Mesodermal cell (in vitro differentiated cells): ENCODE measurements at regions not wholly inside any gene's neighbourhood (a gene's known extent, or its start where the extent isn't known, plus 50 kb on each side); places are given as distances from the start of the nearest gene placed in this dataset.
"Not testable (repeated sequence)": the region's sequence is repeated elsewhere in the genome, so short reads cannot be mapped to it uniquely, and the experiment has no call there.

Experiments
- H3K27ac ChIP-seq: 2 replicates; pipeline ENCODE4 v1.7.0; 2013; ENCODE audit warnings: mild to moderate bottlenecking, low read depth, low read length, moderate library complexity; ENCODE audit not compliant: severe bottlenecking
- H3K36me3 ChIP-seq: 2 replicates; pipeline ENCODE4 v1.7.1; 2013; ENCODE audit warnings: mild to moderate bottlenecking, low read length, moderate library complexity; ENCODE audit not compliant: control insufficient read depth, insufficient read depth
- H3K4me1 ChIP-seq: one replicate; pipeline ENCODE4 v1.7.1; 2013; ENCODE audit warnings: mild to moderate bottlenecking, low read length; ENCODE audit not compliant: insufficient read depth, control insufficient read depth, poor library complexity, severe bottlenecking
- H3K4me3 ChIP-seq: 2 replicates; pipeline ENCODE4 v1.7.0; 2013; ENCODE audit warnings: low read length, control low read depth, mild to moderate bottlenecking; ENCODE audit not compliant: insufficient read depth, poor library complexity, severe bottlenecking; ENCODE audit errors: extremely low read depth
- H3K9me3 ChIP-seq: 2 replicates; pipeline ENCODE4 v1.7.1; 2013; ENCODE audit warnings: mild to moderate bottlenecking, low read length, moderate library complexity; ENCODE audit not compliant: control insufficient read depth
- WGBS, 2 experiments: methylation state at CpG; one replicate each; pipeline ENCODE4 v1.1.5; 2013; ENCODE audit warnings: missing lambda C conversion rate in 2 of 2; ENCODE audit not compliant: insufficient coverage in 2 of 2; 5-methylcytosine and 5-hydroxymethylcytosine counted together

DNA sequence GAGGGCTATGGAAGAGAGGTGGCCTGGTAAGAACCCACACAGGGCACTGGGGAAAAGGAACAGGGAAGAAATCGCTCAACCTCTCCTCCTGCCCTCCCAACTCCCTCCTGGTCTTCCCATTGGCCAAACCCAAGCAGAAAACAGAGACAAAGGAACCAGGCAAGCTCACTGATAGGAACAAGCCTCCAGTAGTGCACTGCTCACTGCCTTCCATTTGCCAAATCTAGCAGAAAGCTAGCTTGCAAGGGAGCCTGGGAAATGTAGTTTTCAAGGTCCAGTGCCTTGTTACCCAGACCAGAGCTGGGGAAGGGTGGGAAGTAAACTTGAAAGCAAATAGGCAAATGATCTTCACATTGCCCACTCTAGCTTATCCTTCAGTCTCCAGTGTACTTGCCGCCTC lies 556.1 kb upstream of the AUTS2 start:
- Histone ChIP-seq H3K9me3 (peaks cover 11% of the 10 kb centered on the region), H3K36me3 (no peaks in the 10 kb centered on the region), H3K27ac (no peak overlapping the region), H3K4me3 (no peak overlapping the region), H3K4me1 (no peaks in the 10 kb centered on the region)
- 86 to 100% methylated on average over 1 of the region's 2 CpGs for WGBS, 2 experiments

DNA sequence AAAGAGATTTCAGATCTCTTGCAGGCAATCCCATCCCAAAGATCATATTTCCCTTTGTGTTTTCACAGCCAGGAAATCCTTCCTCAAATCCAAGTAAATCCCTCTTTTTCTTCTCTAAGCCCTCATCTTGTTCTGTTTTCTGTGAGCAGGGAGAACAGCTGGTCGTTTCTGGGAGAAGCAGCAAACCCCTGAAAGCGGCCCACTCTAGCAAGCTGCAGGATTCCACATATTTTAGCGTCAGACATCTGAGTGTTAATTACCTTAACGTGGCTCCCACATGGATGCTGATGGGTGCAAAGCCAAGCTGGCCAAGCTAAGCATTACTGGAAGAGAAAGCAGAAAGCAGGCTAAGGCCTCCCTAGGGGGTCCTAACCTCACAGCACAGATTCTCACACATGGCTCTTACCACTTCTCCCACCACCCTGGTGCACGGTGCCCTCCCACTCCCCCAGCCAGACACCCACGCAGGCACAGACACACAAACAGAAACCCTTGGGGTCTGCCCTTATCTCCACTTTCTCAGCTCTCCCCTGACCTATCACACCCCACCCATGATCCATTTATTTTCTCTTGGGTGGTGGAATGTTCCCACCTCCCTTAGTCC lies 551.0 kb upstream of the AUTS2 start:
- Histone ChIP-seq H3K4me1 (no peaks in the 10 kb centered on the region), H3K36me3 (no peaks in the 10 kb centered on the region), H3K27ac (no peak overlapping the region), H3K4me3 (no peak overlapping the region), H3K9me3 (peaks cover 9% of the 10 kb centered on the region)
- 61 to 69% methylated on average over 4 to 5 of the region's 6 CpGs for WGBS, 2 experiments

DNA sequence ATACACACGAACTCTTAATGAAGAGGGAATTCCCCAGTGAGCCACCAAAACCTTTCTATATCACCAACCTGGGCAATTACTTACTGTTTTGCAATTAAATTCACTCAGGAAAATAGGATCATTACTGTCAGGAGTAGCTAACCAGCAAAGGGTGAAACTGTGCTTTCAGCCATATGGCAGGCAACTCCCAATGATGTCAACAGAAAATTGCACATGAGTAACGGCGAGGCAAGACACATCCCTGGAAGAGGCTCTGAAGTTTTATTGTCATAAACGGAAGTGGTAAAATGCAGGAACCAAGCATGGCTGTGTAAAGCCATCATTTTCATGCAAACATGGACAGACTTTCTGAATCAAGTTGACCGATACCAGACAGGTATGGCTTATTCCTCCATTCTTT lies 548.9 kb upstream of the AUTS2 start:
- WGBS, 2 experiments, result 87 to 96% methylated on average over 3 of the region's 5 CpGs

GRCh38 chr7:69052447-69052846 lies 545.8 kb upstream of the AUTS2 start:
- H3K4me3 ChIP-seq, result no peak overlapping the region
- H3K4me1 ChIP-seq, result no peaks in the 10 kb centered on the region
- WGBS, 2 experiments, result 95 to 96% methylated on average over 4 of the region's 4 CpGs
- no peak overlapping the region for H3K27ac ChIP-seq
- H3K9me3 ChIP-seq, result no peaks in the 10 kb centered on the region
- no peaks in the 10 kb centered on the region for H3K36me3 ChIP-seq

More for the DNA sequence above, 548.9 kb upstream of the AUTS2 start:
- Histone ChIP-seq H3K9me3 (peaks cover 7% of the 10 kb centered on the region), H3K4me3 (no peak overlapping the region), H3K27ac (no peak overlapping the region), H3K4me1 (no peaks in the 10 kb centered on the region), H3K36me3 (no peaks in the 10 kb centered on the region)

DNA sequence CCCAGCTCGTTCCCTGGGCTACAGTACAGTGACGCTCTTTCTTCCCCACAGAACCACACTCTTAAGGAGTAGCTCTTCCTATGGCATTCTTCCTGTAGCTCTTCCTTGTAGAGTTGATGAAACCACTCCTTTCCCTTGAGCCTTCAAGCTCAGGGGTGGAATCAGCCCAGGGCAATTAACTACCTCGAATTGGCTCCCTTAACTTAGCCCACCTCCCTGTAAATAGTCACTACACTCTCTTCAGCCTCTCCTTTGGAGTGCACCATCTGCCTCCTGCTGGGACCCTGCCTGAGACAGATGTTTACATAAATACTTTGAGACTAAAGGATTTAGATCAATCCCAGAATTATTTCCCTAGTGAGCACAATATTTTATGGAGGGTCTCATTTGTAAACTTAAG lies 537.8 kb upstream of the AUTS2 start:
- no peaks in the 10 kb centered on the region for H3K36me3 ChIP-seq
- no peak overlapping the region for H3K4me3 ChIP-seq
- no peaks in the 10 kb centered on the region for H3K4me1 ChIP-seq
- H3K9me3 ChIP-seq, result no peaks in the 10 kb centered on the region
- no peak overlapping the region for H3K27ac ChIP-seq
- 38 to 52% methylated on average over 1 to 3 of the region's 3 CpGs for WGBS, 2 experiments

DNA sequence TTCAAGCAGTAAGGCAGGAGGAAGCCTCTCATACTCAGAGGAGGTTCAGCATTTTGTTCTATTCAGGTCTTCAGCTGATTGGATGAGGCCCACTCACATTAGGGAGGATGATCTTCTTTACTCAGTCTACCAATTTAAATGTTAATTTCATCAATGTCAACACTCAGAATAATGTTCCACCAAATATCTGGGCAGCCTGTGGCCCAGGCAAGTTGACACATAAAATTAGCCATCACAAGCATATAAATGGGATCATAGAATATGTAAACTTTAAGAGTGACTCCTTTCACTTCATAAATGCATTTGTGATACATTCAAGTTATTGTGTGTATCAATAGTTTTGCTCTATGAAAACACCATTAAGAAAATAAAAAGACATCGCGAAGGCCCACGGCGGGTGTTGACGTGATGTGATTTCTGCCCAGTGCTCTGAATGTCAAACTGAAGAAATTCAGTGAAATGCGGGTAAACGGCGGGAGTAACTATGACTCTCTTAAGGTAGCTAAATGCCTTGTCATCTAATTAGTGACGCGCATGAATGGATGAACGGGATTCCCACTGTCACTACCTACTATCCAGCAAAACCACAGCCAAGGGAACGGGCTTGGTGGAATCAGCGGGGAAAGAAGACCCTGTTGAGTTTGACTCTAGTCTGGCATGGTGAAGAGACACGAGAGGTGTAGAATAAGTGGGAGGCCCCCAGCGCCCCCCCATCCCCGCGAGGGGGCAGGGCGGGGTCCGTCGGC lies 536.1 kb upstream of the AUTS2 start:
- WGBS, 2 experiments, result 98% methylated on average over 10 to 11 of the region's 20 CpGs
- Histone ChIP-seq H3K4me1 (no peaks in the 10 kb centered on the region), H3K9me3 (no peaks in the 10 kb centered on the region), H3K4me3 (no peak overlapping the region), H3K27ac (no peak overlapping the region), H3K36me3 (no peaks in the 10 kb centered on the region)

DNA sequence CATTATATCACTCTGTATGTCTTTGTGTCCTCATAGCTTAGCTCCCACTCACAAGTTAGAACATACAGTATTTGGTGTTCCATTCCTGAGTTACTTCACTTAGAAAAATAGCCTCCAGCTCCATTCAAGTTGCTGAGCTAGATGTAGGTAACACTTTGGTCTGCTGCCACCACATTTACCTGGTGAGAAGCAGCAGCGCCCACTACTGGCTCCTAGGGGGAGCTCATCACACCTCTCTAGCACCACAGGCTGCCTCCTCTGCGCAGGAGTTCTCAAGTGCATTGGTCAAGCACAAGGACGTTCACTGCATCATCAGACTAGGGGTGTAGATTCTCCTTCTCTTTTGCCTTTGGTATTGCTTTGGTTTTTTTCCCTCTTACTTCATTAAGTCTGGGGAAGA lies 530.9 kb upstream of the AUTS2 start:
- H3K9me3 ChIP-seq, result peaks cover 5% of the 10 kb centered on the region
- no peak overlapping the region for H3K27ac ChIP-seq
- no peak overlapping the region for H3K4me3 ChIP-seq
- H3K4me1 ChIP-seq, result no peaks in the 10 kb centered on the region
- no peaks in the 10 kb centered on the region for H3K36me3 ChIP-seq
- 0 to 37% methylated on average over 1 to 2 of the region's 3 CpGs for WGBS, 2 experiments

DNA sequence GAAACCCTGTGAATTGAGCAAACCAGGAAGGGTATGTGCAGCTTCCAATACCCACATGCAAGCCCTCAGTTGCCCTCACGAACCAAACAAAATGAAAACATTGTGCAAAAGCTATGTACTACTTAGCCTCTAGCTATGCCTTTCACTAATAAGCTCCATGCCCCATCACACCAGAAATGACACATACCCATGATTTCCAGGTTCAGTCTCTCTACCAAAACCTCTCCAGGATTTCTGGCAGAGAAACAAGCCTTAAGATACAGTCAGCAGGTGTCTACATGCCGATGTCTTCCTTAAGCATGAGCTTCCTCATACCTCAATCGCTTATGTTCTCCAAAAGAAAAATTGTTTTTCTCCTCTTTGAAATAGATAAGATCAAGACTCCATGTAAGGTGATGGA lies 527.8 kb upstream of the AUTS2 start:
- 70 to 100% methylated on average over 1 of the region's 3 CpGs for WGBS, 2 experiments
- Histone ChIP-seq H3K27ac (no peak overlapping the region), H3K4me3 (no peak overlapping the region), H3K9me3 (peaks cover 5% of the 10 kb centered on the region), H3K36me3 (no peaks in the 10 kb centered on the region), H3K4me1 (no peaks in the 10 kb centered on the region)

- H3K9me3 ChIP-seq, result peaks cover 4% of the 10 kb centered on the region
- no peaks in the 10 kb centered on the region for H3K36me3 ChIP-seq
- H3K27ac ChIP-seq, result no peak overlapping the region
- 93 to 95% methylated on average over 2 to 4 of the region's 4 CpGs for WGBS, 2 experiments
- H3K4me1 ChIP-seq, result no peaks in the 10 kb centered on the region
- no peak overlapping the region for H3K4me3 ChIP-seq
Measured at GRCh38 chr7:69076566-69076965, 521.7 kb upstream of the AUTS2 start.

DNA sequence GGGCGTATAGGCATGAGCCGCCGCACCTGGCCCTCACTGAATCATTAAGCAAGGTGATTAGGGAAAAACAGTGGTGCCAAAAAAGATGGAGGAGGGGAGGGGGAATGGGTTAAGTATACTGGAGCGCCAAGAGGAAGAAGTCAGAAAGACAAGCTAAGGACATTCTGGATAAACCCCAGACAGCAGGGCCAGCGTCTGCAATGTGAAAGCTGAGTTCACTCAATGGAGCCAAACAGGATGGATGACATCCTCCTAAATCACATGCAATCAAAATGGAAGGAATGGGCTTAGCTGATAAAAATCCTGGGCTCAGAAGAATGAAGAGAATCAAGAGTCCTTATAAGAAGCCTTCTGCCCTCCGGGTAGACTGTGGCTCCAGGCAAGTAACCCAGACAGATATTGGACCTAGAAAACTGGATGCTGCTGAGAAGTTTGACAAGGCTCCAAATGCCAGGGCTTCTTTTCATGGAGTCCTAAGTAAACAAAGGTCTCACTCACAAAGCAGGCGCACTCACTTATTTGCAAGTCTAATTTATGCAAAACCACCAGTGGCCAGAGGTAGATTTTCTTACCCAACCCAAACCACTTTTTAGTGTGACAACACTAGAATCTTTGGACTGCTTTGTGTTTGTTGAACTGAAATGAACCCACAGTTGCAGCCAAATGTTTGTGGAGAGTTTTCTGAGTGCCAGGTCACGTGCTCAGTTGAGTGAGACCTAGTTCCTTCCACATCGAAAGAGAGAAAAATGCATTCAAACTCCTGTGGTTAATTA lies 519.1 kb upstream of the AUTS2 start:
- Histone ChIP-seq H3K27ac (no peak overlapping the region), H3K4me3 (no peak overlapping the region), H3K9me3 (peaks cover 4% of the 10 kb centered on the region), H3K4me1 (no peaks in the 10 kb centered on the region), H3K36me3 (no peaks in the 10 kb centered on the region)
- 78 to 94% methylated on average over 5 to 8 of the region's 9 CpGs for WGBS, 2 experiments

DNA sequence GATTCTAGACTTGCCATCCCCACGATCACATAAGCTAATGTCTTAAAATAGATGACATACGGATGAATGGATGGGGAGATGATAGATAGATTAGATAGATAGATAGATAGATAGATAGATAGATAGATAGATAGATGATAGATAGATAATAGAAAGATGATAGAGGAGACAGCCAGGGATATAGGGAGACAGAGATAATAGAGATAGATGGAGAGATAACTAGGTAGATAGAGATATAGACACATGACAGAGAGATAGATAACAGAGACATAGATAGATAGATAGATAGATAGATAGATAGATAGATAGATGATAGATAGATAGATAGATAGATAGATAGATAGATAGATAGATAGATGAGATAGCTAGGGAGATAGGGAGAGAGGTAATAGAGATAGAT lies 511.0 kb upstream of the AUTS2 start:
- WGBS, 2 experiments, result 94 to 100% methylated on average over 1 of the region's 2 CpGs
- not testable (repeated sequence) for H3K9me3 ChIP-seq

More for the DNA sequence above, 511.0 kb upstream of the AUTS2 start:
- not testable (repeated sequence) for H3K4me1 ChIP-seq, H3K4me3 ChIP-seq, H3K27ac ChIP-seq, H3K36me3 ChIP-seq
